GM19438 (cell line): ENCODE measurements at regions not wholly inside any gene's neighbourhood (a gene's known extent, or its start where the extent isn't known, plus 50 kb on each side); places are given as distances from the start of the nearest gene placed in this dataset.

Experiments used
- ATAC-seq: cut with Tn5 transposase; IDR thresholded peaks from one replicate; pipeline ENCODE4 v1.9.1; 2021; ENCODE audit warnings: low read depth; ENCODE audit not compliant: unreplicated experiment

GRCh38 chr5:117220730-117221129 is 646.1 kb upstream of the SEMA6A start:
- no peak for ATAC-seq

DNA sequence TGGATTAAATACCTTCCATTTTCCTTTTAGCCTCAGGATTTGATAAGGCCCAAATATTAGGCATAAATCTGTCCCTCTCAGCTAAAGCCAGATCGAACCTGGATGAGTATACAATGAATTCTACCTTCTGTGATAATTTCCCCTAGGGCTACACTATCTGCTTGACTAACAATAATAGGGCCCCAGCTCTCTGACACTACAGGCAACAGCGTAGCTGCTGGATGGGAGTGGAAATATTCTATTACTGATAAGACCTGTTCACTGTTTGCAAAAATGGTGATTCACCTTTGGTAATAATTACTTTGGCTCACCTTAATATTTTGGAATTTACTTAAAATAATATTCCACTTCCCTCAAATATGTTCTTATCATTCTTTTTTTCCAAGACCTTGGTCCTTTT is 644.2 kb upstream of the SEMA6A start:
- no peak for ATAC-seq

DNA sequence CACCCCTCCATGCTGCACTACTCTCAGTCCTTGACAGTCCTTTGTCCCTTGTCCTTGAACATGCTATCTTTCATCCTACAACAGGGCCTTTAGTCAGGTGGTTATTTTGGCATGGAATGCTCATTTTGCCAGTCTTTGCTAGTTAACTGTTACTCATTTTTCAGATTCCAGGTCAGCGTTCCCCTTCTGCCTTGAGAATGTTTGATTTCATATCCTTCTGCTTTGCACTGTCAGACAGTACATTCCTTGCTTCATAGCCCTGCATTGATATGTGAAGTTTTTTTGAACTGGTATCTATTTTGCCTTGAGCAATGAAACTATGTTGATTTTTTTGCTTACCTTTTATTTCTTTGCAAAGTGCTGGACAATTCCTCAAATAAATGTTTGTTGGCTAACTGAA is 638.2 kb upstream of the SEMA6A start:
- ATAC-seq = no peak

GRCh38 chr5:117210796-117211195 is 636.2 kb upstream of the SEMA6A start:
- no peak for ATAC-seq

- no peak for ATAC-seq
Measured at GRCh38 chr5:117209479-117209878, 634.9 kb upstream of the SEMA6A start.

DNA sequence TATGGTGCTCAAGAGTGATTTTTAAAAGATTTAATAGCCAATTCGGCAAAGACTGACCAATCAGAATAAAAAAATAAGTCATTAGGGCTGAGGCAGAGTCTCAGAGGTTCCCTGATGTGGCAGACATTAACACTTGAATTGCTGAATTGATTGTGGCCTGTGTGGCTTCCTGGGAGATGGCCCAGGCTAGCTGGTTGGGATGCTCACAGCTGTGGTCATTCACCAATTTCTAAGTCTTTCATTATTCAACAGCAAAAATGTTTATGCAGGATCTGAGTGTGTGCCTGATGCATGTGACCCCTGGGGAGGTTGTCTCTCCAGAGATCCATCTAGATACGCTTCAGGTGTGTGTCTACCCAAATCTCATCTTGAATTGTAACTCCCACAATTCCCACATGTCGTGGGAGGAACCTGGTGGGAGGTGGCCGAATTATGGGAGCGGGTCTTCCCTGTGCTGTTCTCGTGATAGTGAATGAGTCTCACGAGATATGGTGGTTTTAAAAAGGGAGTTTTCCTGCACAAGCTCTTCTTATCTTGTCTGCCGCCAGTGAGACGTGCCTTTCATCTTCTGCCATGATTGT is 632.6 kb upstream of the SEMA6A start:
- no peak for ATAC-seq

GRCh38 chr5:117205894-117206293 is 631.3 kb upstream of the SEMA6A start:
- no peak for ATAC-seq

GRCh38 chr5:117204926-117205869 is 630.6 kb upstream of the SEMA6A start:
- no peak for ATAC-seq

GRCh38 chr5:117204404-117204803 is 629.8 kb upstream of the SEMA6A start:
- no peak for ATAC-seq

DNA sequence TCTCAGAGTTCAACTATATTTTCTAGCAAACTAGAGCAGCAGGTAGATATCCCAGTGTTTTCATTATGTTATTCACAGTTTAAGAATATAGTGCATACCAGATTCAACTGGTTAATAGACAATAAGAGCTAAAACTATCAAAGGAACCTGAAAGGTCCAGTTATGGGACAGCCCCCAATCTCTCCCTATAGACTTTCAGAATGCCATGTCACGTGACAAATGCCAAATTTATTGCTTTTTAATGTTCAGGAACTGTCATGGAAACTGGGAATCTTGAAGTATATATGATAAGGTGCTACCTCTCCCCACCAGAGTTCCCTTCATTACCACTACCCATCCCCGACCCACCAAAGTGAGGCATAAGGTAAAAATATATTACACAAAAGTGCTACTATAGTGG is 629.0 kb upstream of the SEMA6A start:
- no peak for ATAC-seq

GRCh38 chr5:117201001-117201400 is 626.4 kb upstream of the SEMA6A start:
- ATAC-seq = no peak

GRCh38 chr5:117195076-117195475 is 620.5 kb upstream of the SEMA6A start:
- no peak for ATAC-seq

DNA sequence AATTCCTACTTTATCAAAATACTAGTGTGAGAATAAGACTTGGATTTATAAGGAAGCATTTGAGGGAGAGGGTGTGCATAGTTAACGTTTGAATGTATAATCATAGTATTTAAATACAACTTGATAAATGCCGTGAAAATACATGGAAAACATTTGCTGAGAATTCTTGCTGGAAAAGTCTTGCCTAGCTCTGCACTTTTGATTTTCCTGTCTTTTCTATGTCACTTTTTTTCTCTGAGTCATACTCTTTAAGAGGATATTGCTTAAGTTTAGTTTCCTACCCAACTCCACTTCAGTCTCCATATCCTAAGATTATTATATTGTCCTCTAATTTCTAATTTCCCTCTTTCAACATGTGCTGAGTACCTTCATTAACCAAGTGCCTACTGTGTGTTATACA is 616.6 kb upstream of the SEMA6A start:
- ATAC-seq = no peak

- ATAC-seq = no peak
Measured at GRCh38 chr5:117189784-117190183, 615.2 kb upstream of the SEMA6A start.

DNA sequence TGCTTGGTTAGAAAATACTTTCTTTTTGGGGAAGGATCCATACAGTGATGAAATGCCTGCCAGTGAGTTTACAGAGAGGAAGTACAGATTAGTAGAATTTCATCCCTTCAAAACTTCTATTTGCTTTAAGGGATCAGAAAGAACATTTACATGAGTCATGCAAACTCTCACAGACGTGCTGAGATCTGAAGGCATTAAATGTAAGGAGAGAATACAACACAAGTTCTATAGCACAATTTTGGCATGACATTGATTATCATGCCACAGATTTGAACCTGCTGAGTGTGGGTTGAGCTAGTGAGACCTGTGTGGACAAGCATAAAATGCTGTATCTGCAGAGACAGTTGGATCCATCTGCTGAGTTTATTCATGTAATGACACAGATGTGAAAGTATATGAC is 613.6 kb upstream of the SEMA6A start:
- no peak for ATAC-seq

GRCh38 chr5:117186751-117187150 is 612.1 kb upstream of the SEMA6A start:
- ATAC-seq = no peak

- ATAC-seq = no peak
Measured at GRCh38 chr5:117183326-117183725, 608.7 kb upstream of the SEMA6A start.

DNA sequence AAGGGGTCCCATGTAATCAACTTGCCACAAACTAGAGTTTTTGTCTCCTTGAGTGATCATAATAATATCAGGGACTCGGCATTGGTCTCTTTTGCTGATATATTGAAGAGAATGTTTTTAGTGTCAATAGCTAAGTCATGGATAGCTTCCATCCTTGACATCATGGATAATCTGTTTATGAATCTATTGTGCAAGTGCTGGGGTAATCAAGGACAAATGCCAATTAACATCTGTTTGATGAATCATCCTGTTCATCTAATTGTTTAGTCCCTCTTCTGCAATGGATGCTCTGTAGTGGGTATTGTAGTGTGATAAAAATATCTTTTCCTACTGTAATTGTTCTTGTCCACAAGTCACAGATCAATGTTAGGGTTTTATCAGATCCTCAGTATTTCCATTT is 607.5 kb upstream of the SEMA6A start:
- ATAC-seq = no peak

GRCh38 chr5:117177302-117177701 is 602.7 kb upstream of the SEMA6A start:
- ATAC-seq = no peak

- no peak for ATAC-seq
Measured at GRCh38 chr5:117165068-117165467, 590.4 kb upstream of the SEMA6A start.

DNA sequence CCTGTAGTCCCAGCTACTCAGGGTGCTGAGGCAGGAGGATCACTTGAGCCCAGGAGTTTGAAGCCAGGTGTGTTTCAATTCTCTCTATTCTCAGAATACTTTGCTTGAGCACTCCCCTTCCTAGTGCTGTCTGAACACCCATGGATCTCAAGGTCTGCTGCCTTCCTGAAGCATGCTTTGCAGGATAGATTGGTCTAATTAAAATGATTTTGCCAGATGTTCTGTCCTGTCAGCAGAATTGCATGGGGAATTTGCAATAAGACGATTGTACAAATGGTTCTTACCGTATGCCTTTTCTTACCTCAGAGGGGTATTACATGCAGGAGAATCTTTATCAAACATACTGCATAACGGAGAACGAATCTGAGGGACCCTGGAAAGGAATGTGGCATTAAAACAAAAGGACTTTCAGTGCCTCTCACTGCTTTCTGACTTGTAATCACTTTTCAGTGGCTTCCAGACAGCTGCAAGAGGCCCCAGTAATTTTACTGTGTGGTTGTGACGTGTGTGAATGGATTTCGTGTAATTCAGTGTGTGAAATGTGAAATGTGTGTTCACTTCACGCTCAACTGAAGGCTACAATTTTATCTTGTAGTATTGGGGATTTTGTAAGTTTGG is 587.2 kb upstream of the SEMA6A start:
- ATAC-seq = no peak

- no peak for ATAC-seq
Measured at GRCh38 chr5:117160391-117160790, 585.8 kb upstream of the SEMA6A start.
